Activated naive CD8-positive, alpha-beta T cell (primary cell): ENCODE measurements at regions not wholly inside any gene's neighbourhood (a gene's known extent, or its start where the extent isn't known, plus 50 kb on each side); places are given as distances from the start of the nearest gene placed in this dataset.
"Not testable (repeated sequence)": the region's sequence is repeated elsewhere in the genome, so short reads cannot be mapped to it uniquely, and the experiment has no call there.

Experiments
- H3K27ac Mint-ChIP-seq: one replicate; pipeline ENCODE4 v1.8.0; 2021; ENCODE audit warnings: mixed read lengths
- H3K27me3 Mint-ChIP-seq: one replicate; pipeline ENCODE4 v1.8.0; 2021; ENCODE audit warnings: mixed read lengths
- H3K36me3 Mint-ChIP-seq: one replicate; pipeline ENCODE4 v1.8.0; 2021; ENCODE audit warnings: mixed read lengths
- H3K4me1 Mint-ChIP-seq: one replicate; pipeline ENCODE4 v1.8.0; 2021; ENCODE audit warnings: low read depth, mixed read lengths
- H3K4me3 Mint-ChIP-seq: one replicate; pipeline ENCODE4 v1.8.0; 2021; ENCODE audit warnings: mild to moderate bottlenecking, mixed read lengths
- H3K9me3 Mint-ChIP-seq: one replicate; pipeline ENCODE4 v1.8.0; 2021; ENCODE audit warnings: low read depth, mixed read lengths

GRCh38 chr5:126103868-126104267, 319.3 kb upstream of the GRAMD2B start:
- no peaks in the 10 kb centered on the region for H3K36me3 Mint-ChIP-seq
- H3K27ac Mint-ChIP-seq, result no peak overlapping the region
- no peaks in the 10 kb centered on the region for H3K4me1 Mint-ChIP-seq
- H3K27me3 Mint-ChIP-seq, result no peaks in the 10 kb centered on the region
- H3K9me3 Mint-ChIP-seq, result peaks cover 12% of the 10 kb centered on the region
- H3K4me3 Mint-ChIP-seq, result no peak overlapping the region

DNA sequence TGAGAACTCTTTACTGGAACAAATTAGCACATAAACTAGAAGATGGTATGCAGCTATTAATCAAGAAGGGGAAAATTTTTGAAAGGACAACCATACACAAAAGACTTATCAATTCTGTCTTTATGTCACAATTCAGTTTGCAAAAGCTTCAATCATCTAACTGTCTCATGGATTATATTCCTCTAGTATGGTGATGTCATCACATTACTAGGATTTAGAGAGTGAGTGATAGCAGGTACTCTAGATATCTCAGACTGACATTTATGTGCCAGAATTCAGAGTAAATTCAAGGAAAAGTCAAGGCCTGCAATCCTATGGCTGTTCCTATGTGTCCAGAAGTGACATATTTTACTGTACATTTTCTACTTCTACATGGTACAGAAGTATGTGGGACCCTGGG, 318.9 kb upstream of the GRAMD2B start:
- Mint-ChIP-seq H3K27me3 (no peaks in the 10 kb centered on the region), H3K36me3 (no peaks in the 10 kb centered on the region), H3K4me3 (no peak overlapping the region), H3K27ac (no peak overlapping the region), H3K4me1 (no peaks in the 10 kb centered on the region), H3K9me3 (peaks cover 12% of the 10 kb centered on the region)

DNA sequence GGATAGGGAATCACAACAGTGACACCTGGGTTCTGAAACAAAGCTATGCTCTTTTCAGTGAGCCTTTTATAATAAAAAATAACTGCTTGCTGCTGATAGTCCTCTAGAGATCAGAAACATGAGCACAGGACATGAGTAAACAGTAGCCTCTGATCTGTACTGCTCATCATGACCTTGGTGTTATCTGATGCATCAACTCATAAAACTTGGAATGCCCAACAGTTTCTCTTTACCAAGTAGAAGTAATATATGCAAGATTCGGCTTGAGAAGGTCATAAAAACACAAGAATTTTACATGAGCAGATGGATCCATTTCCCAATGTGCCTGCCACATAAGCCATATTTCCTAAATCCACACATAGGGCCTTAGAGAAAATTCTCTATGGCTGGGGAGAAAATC, 318.3 kb upstream of the GRAMD2B start:
- no peaks in the 10 kb centered on the region for H3K36me3 Mint-ChIP-seq
- no peaks in the 10 kb centered on the region for H3K4me1 Mint-ChIP-seq
- H3K4me3 Mint-ChIP-seq, result no peak overlapping the region
- H3K27ac Mint-ChIP-seq, result no peak overlapping the region
- H3K27me3 Mint-ChIP-seq, result no peaks in the 10 kb centered on the region
- H3K9me3 Mint-ChIP-seq, result peaks cover 12% of the 10 kb centered on the region

- Mint-ChIP-seq H3K27me3 (no peaks in the 10 kb centered on the region), H3K36me3 (no peaks in the 10 kb centered on the region), H3K9me3 (peaks cover 10% of the 10 kb centered on the region)
These were observed 317.2 kb upstream of the GRAMD2B start for GRCh38 chr5:126106029-126106428.

DNA sequence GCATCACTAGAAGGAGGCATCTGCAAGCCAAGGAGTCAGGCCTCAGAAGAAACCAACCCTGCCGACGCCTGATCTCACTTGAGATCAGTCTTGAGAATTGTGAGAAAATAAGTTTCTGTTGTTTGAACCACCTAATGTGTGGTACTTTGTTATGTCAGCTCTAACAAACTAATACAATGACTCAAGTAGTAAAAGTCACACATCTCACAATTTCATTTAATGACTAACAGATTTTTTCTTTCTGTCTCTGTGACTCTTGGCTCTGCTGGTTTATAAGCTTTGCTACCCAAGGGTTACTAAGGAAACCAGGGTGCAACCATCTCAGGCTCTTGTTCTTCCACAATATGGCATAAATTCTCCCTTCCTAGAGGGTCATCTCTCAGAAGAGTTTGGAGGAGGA, 315.8 kb upstream of the GRAMD2B start:
- Mint-ChIP-seq H3K4me1 (no peaks in the 10 kb centered on the region), H3K27me3 (no peaks in the 10 kb centered on the region), H3K36me3 (no peaks in the 10 kb centered on the region), H3K9me3 (peaks cover 14% of the 10 kb centered on the region), H3K27ac (no peak overlapping the region), H3K4me3 (no peak overlapping the region)

More at GRCh38 chr5:126106029-126106428, 317.2 kb upstream of the GRAMD2B start:
- H3K4me3 Mint-ChIP-seq, result no peak overlapping the region
- H3K27ac Mint-ChIP-seq, result no peak overlapping the region
- no peaks in the 10 kb centered on the region for H3K4me1 Mint-ChIP-seq

- Mint-ChIP-seq H3K27me3 (no peaks in the 10 kb centered on the region), H3K27ac (no peak overlapping the region), H3K9me3 (peaks cover 12% of the 10 kb centered on the region), H3K4me3 (no peak overlapping the region), H3K36me3 (no peaks in the 10 kb centered on the region), H3K4me1 (no peaks in the 10 kb centered on the region)
These were observed 314.7 kb upstream of the GRAMD2B start for GRCh38 chr5:126108470-126108869.

GRCh38 chr5:126115059-126115629, 308.1 kb upstream of the GRAMD2B start:
- no peaks in the 10 kb centered on the region for H3K36me3 Mint-ChIP-seq
- no peaks in the 10 kb centered on the region for H3K4me1 Mint-ChIP-seq
- no peaks in the 10 kb centered on the region for H3K27me3 Mint-ChIP-seq
- H3K27ac Mint-ChIP-seq, result no peak overlapping the region
- peaks cover 20% of the 10 kb centered on the region for H3K9me3 Mint-ChIP-seq
- no peak overlapping the region for H3K4me3 Mint-ChIP-seq

DNA sequence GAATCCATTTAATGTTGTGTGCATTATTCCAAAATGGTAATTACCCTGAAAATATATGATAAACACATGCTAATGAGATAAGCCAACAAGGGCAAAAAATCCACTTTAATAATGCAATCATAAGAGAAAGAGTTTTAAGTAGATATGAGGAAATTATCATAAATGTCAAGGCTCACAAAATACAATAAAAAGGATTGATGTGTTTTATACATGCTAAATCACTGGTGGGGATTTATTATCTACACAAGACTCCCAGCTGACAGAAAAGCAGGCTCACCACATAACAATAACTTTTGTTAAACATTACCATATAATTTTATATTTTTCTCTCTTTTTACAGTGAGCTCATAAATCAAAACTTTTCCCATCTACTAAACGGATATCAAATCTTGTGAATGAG, 306.2 kb upstream of the GRAMD2B start:
- no peak overlapping the region for H3K27ac Mint-ChIP-seq
- no peak overlapping the region for H3K4me3 Mint-ChIP-seq
- H3K27me3 Mint-ChIP-seq, result no peaks in the 10 kb centered on the region
- peaks cover 13% of the 10 kb centered on the region for H3K9me3 Mint-ChIP-seq
- H3K36me3 Mint-ChIP-seq, result no peaks in the 10 kb centered on the region
- no peaks in the 10 kb centered on the region for H3K4me1 Mint-ChIP-seq

GRCh38 chr5:126119887-126120442, 303.2 kb upstream of the GRAMD2B start:
- no peak overlapping the region for H3K4me3 Mint-ChIP-seq
- H3K27ac Mint-ChIP-seq, result no peak overlapping the region
- no peaks in the 10 kb centered on the region for H3K27me3 Mint-ChIP-seq
- peaks cover 5% of the 10 kb centered on the region for H3K9me3 Mint-ChIP-seq
- no peaks in the 10 kb centered on the region for H3K4me1 Mint-ChIP-seq
- H3K36me3 Mint-ChIP-seq, result no peaks in the 10 kb centered on the region

- Mint-ChIP-seq H3K36me3 (no peaks in the 10 kb centered on the region), H3K4me1 (no peaks in the 10 kb centered on the region), H3K27ac (no peak overlapping the region), H3K4me3 (no peak overlapping the region), H3K9me3 (no peaks in the 10 kb centered on the region), H3K27me3 (no peaks in the 10 kb centered on the region)
These were observed 302.3 kb upstream of the GRAMD2B start for GRCh38 chr5:126120939-126121338.

DNA sequence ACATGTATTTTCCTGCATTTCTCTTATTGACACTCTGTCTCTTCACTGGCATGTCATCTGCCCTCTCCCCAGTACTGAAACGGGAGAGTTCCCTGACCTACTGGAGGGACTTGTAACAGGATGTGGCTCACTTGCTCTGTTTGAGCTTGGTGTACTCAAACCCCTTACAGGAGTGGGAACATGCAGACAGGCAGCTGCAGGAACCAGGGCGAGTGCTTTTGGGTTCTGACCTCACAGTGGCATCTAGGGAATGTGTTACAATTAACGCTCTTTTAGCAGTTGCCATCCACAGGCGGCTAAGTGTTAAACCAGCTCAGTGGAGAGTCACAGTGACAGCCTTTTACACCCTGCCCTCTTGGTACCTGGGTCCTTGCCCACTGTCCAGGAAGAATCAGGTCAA, 300.3 kb upstream of the GRAMD2B start:
- Mint-ChIP-seq H3K9me3 (no peaks in the 10 kb centered on the region), H3K4me1 (no peaks in the 10 kb centered on the region), H3K27ac (no peak overlapping the region), H3K36me3 (no peaks in the 10 kb centered on the region), H3K4me3 (no peak overlapping the region), H3K27me3 (no peaks in the 10 kb centered on the region)

GRCh38 chr5:126124706-126125345, 298.4 kb upstream of the GRAMD2B start:
- Mint-ChIP-seq H3K4me1 (no peaks in the 10 kb centered on the region), H3K36me3 (no peaks in the 10 kb centered on the region), H3K9me3 (peaks cover 6% of the 10 kb centered on the region), H3K4me3 (no peak overlapping the region), H3K27ac (no peak overlapping the region), H3K27me3 (no peaks in the 10 kb centered on the region)

GRCh38 chr5:126125407-126125806, 297.8 kb upstream of the GRAMD2B start:
- no peak overlapping the region for H3K4me3 Mint-ChIP-seq
- H3K4me1 Mint-ChIP-seq, result no peaks in the 10 kb centered on the region
- H3K27ac Mint-ChIP-seq, result no peak overlapping the region
- no peaks in the 10 kb centered on the region for H3K36me3 Mint-ChIP-seq
- peaks cover 6% of the 10 kb centered on the region for H3K9me3 Mint-ChIP-seq
- H3K27me3 Mint-ChIP-seq, result no peaks in the 10 kb centered on the region

- Mint-ChIP-seq H3K27me3 (no peaks in the 10 kb centered on the region), H3K9me3 (peaks cover 6% of the 10 kb centered on the region), H3K36me3 (no peaks in the 10 kb centered on the region), H3K4me1 (no peaks in the 10 kb centered on the region), H3K4me3 (no peak overlapping the region), H3K27ac (no peak overlapping the region)
These were observed 296.6 kb upstream of the GRAMD2B start for GRCh38 chr5:126126574-126126973.

DNA sequence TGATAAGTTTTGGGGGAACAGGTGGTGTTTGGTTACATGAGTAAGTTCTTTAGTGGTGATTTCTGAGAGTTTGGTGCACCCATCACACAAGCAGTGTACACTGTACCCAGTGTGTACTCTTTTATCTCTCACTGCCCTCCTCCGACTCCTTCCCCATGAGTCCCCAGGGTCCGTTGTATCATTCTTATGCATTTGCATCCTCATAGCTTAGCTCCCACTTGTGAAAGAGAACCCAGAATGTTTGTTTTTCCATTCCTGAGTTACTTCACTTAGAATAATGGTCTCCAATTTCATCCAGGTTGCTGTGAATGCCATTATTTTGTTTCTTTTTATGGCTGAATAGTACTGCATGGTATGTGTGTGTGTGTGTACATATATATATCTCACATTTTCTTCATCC, 295.8 kb upstream of the GRAMD2B start:
- not testable (repeated sequence) for H3K4me1 Mint-ChIP-seq, H3K36me3 Mint-ChIP-seq, H3K27me3 Mint-ChIP-seq, H3K27ac Mint-ChIP-seq, H3K4me3 Mint-ChIP-seq
- peaks cover 11% of the 10 kb centered on the region for H3K9me3 Mint-ChIP-seq

GRCh38 chr5:126129431-126129830, 293.8 kb upstream of the GRAMD2B start:
- Mint-ChIP-seq H3K4me3 (no peak overlapping the region), H3K36me3 (no peaks in the 10 kb centered on the region), H3K27ac (no peak overlapping the region), H3K9me3 (peaks cover 17% of the 10 kb centered on the region), H3K27me3 (no peaks in the 10 kb centered on the region), H3K4me1 (no peaks in the 10 kb centered on the region)
